ENCODE measurements at regions not wholly inside any gene's neighbourhood (a gene's known extent, or its start where the extent isn't known, plus 50 kb on each side); places are given as distances from the start of the nearest gene placed in this dataset.

GRCh38 chr5:3105172-3105571, 353.7 kb upstream of the IRX2 start:
- no peak for TF ChIP-seq CTCF (IDR thresholded peaks at IDR 0.05)
- no peak for TF ChIP-seq POLR2A (IDR thresholded peaks at IDR 0.05)
- TF ChIP-seq EP300 (IDR thresholded peaks at IDR 0.05), result no peak

Measured in tibial nerve (tissue), 4 donors.